ENCODE measurements at regions not wholly inside any gene's neighbourhood (a gene's known extent, or its start where the extent isn't known, plus 50 kb on each side); places are given as distances from the start of the nearest gene placed in this dataset.
"Not testable (repeated sequence)": the region's sequence is repeated elsewhere in the genome, so short reads cannot be mapped to it uniquely, and the experiment has no call there.

GRCh38 chr7:25454020-25454419, 225.7 kb upstream of the NPVF start:
- DNase-seq (ENCODE audit: low read depth): no peak

DNA sequence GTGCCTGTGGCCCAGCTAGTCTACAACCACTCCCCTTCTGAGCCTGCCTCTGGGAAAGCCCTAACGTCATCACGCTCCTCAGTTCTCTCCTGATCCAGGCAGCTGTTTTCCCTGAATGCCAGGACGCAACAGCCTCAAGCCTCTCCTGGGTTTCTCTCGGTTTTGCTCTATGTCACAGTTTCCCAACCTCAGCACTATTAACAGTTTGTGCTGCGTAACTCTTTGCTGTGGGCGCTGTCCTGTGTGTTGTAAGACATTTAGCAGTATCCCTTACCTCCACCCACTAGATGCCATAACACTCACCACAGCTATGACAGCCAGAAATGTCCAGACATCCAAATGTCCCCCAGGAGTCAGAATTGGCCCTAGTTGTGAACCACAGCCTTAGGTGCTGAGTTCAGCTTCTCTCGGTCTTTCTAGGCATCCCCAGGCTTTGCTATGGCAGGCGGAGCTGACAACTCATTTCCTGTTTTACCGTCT, 226.3 kb upstream of the NPVF start:
- no peak for DNase-seq (ENCODE audit: low read depth)

DNA sequence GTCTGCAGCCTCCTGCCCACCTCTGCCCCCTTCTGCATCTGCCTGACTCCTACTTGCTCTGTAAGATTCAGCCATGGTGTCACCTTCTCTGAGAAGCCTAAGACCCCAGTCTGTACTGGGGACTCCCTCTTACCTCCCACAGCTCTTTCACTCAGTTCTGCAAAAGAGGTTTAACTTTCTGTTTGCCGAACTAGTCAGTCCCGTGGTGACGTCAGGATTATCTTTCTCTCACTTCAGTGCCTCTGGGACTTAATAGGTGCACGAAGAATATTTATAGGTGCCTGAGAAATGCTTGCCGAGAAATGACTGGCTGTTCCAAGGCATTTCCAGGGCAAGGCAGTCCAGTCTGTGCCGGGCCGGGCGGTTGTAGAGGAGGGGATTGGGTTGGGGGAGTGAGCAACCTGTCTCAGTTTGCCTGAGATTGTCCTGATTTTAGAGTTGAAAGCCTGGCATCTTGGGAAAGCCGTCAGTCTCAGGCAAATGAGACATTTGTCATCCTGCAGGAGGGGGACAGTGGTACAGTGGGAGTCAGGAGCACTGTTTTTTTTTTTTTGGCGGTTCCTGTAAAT, 227.5 kb upstream of the NPVF start:
- no peak for DNase-seq (ENCODE audit: low read depth)

DNA sequence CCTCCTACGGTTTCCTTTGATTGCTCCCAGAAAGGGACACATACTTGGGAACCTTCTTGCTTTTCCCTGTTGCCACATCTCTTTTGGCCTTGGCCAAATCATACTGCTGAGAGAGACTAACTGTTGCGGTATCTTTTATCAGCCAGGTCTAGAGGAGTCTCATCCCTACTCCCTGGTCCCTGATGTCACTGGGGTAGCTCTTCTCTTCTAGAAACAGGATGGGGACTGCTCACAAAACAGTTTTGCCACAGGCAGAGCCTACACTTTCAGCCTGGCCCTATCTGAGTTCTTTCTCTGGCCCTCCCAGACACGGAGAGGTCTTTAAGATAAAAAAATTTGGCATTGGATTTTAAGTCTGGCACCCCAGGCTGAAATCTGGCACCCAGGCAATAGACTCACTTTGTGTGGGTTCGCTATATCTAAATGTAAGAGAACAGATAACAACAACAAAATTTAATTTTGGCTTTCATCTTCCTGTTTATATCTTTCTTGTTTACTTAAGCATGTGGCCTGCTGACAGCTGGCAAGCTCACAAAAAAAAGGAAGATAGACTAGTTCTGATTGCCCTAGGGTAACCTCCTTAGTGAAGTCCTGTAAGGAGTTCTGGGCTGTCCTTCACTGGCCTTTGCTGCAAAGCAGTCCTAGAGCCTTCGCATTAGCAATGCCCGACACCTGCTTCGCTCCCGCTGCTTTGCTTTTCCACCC, 228.3 kb upstream of the NPVF start:
- DNase-seq (ENCODE audit: low read depth): no peak

- no peak for DNase-seq (ENCODE audit: low read depth)
Observed at GRCh38 chr7:25459057-25459456, 230.8 kb upstream of the NPVF start.

DNA sequence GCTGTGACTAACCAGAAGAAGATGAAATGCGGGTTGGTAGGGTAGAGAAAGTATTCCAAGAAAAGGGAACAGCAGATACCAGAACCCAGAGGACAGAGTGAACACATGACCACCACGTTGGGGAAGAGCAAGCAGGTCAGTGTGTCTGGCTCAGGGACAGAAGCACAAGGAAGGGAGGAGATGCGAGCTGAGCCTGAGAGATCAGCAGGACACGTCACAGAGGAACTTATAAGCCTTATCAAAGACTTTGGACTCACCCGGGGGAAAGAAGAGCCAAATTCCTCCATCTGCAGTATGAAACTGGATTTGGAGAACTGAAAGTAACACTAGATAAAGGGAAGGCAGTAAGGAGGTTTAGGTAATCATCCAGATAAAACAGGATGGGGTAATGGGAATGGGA, 232.1 kb upstream of the NPVF start:
- no peak for DNase-seq (ENCODE audit: low read depth)

DNA sequence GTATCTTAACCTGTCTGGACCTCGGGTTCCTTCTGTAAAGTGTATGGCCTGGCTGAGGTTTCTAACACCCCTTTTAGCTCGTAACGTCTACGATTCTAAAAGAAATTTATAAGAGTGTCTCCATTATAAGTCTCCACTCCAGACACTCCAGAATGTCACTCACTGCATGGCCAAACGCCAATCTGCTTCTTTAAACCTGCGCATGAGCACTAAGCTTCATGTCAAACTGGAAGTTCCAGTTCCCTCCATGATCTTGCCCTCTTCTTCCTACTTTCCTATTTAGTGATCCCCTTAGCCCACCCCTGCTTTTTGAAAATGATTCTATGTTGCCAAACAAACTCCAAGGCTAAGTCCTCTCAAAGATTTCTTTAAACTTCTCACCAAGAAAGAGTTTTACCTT, 241.4 kb upstream of the NPVF start:
- DNase-seq (ENCODE audit: low read depth): no peak

DNA sequence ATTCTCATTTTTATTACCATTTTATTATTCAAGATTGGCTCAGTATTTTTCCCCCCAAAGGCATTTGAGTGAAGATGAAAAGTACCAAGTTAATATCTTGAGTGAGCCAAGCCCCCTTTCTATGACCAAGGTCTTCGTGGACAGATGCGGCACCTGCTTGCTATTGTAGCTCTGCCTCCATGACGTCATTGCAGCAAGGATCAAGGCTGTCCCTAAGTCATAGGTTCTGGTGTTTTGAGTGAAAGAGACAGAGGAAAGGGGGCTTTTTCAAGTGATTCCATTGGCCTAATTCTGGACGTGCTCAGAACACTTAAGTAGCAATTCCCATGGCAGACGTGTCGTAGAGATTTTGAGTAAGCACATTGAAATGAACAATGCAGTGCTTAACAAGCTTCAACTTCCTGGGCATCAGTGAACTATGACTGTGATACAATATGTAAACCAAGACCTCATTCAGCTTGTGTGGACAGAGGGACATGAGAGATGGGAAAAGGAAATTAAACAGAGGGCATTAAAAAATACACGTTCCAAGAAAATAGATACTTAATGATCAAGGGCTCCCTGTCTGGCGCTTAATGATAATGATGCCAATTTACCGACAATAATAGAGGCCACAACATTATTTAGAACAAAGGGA, 248.7 kb upstream of the NPVF start:
- no peak for DNase-seq (ENCODE audit: low read depth)

DNA sequence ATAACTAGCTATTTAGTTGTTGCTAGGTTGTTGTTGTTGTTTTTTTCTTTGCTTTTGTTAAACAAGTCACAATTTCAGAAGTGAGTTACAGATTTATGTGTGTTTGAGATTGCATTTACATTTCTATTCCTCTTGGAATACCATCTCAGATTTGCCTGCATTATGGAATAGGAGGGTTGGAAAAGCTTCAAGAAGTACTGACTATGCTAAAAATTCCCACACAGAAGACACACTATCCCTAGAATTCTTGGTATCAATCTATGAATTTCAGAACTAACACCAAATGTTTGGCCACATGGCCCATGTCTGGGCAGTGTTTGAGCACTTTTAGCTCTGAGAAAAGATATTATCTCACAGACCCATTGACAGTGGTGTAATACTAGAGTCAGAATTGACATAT, 249.9 kb upstream of the NPVF start:
- not testable (repeated sequence) for DNase-seq (ENCODE audit: low read depth)

- no peak for DNase-seq (ENCODE audit: low read depth)
Observed at GRCh38 chr7:25478925-25479324, 250.6 kb upstream of the NPVF start.

- DNase-seq (ENCODE audit: low read depth): no peak
Observed at GRCh38 chr7:25481891-25482290, 253.6 kb upstream of the NPVF start.

DNA sequence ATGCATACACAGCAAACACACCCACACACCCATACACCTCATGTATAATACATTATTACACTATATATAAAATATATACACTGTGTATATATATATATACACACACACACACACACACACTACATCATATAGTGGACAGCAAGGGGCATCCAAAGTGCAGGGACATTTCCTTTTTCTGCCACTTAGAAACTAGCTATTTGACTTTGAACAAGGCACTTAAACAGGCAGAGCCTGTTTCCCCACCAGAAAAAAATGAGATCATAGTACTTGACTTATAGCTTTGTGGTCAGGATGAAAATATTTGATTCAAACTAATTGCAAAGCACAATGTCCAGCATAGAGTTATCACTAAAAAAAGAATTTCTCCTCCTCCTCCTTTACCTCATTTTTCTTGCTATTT, 254.3 kb upstream of the NPVF start:
- DNase-seq (ENCODE audit: low read depth): no peak

GRCh38 chr7:25485026-25485425, 256.7 kb upstream of the NPVF start:
- DNase-seq (ENCODE audit: low read depth): no peak

- DNase-seq (ENCODE audit: low read depth): no peak
Observed at GRCh38 chr7:25486656-25487055, 258.4 kb upstream of the NPVF start.

GRCh38 chr7:25493805-25494366, 265.6 kb upstream of the NPVF start:
- no peak for DNase-seq (ENCODE audit: low read depth)

GRCh38 chr7:25494896-25495295, 266.6 kb upstream of the NPVF start:
- DNase-seq (ENCODE audit: low read depth): no peak

GRCh38 chr7:25495342-25496250, 267.3 kb upstream of the NPVF start:
- no peak for DNase-seq (ENCODE audit: low read depth)

DNA sequence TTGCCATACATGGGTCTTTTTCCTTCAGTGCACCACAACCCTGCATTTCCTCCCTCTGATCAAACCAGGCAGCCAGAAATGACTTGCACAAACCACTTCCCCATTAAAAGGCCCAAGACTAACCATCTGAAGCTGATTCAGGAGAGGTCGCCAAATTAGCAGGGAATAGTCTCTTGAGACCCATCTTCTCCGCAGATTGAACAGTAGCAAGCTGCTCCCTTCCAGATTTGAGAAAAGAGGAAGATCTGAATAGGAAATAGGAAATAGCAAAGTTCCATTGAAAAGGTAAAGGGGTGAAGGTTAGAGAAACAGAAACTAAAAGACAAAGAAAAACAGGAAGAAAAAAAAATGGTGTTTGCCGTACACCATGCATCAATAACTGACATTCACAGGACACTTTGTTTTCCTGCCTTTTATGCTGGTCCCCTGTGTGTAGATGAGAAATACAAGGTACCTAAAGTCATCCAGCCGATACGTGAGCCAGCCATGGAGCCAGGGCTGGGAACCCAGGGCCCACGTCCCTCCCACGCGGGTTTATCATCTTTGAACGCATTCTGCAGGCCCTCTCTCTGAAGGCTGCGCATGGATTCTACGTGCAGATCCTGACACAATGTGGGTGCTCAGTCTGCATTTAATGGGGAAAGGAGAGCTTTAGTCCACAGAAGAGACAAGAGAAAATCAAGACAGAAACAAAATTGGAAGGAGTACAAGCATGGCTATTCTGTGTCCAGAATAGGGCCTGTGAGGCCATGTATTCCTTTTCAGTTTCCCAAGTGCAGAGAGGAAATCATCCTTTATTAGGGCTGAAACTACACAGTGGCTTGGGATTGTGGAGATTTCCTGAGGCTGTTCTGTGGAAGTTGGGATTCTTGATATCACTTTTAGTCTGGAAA, 268.4 kb upstream of the NPVF start:
- no peak for DNase-seq (ENCODE audit: low read depth)

GRCh38 chr7:25500393-25500921, 272.2 kb upstream of the NPVF start:
- no peak for DNase-seq (ENCODE audit: low read depth)

GRCh38 chr7:25503306-25503705, 275.0 kb upstream of the NPVF start:
- no peak for DNase-seq (ENCODE audit: low read depth)

Measured in activated T-helper 1 cell treated with Interleukin-2 at 50 U/mL for 16 hours (primary cell).